H9 (cell line): ENCODE measurements at regions not wholly inside any gene's neighbourhood (a gene's known extent, or its start where the extent isn't known, plus 50 kb on each side); places are given as distances from the start of the nearest gene placed in this dataset.

ENCODE experiments used
- DNase-seq: peaks from one replicate; pipeline ENCODE4 v3.0.0-alpha.2; 2017
- H2AFZ ChIP-seq: one replicate; pipeline ENCODE4 v1.6.1; 2013; ENCODE audit warnings: mild to moderate bottlenecking, low read length, control low read depth, moderate library complexity
- H2AK5ac ChIP-seq: 2 replicates; pipeline ENCODE4 v1.6.1; 2013; ENCODE audit warnings: low read length, control low read depth, mixed read lengths; ENCODE audit not compliant: insufficient read length
- H2BK120ac ChIP-seq: one replicate; pipeline ENCODE4 v1.6.1; 2013; ENCODE audit warnings: low read depth, mild to moderate bottlenecking, low read length, control low read depth, inconsistent platforms; ENCODE audit not compliant: poor library complexity, severe bottlenecking
- H2BK12ac ChIP-seq: 2 replicates; pipeline ENCODE4 v1.6.1; 2013; ENCODE audit warnings: low read length, control low read depth, mixed read lengths, low read depth; ENCODE audit not compliant: insufficient read length
- H2BK15ac ChIP-seq: 2 replicates; pipeline ENCODE4 v1.6.1; 2013; ENCODE audit warnings: low read depth, low read length, control low read depth
- H2BK20ac ChIP-seq: one replicate; pipeline ENCODE4 v1.6.1; 2013; ENCODE audit warnings: low read depth, mild to moderate bottlenecking, low read length, control low read depth, inconsistent platforms; ENCODE audit not compliant: poor library complexity, severe bottlenecking
- H2BK5ac ChIP-seq: 2 replicates; pipeline ENCODE4 v1.6.1; 2013; ENCODE audit warnings: low read length, control low read depth, mixed read lengths; ENCODE audit not compliant: insufficient read length
- H3K14ac ChIP-seq: 2 replicates; pipeline ENCODE4 v1.6.1; 2013; ENCODE audit warnings: low read length, control low read depth; ENCODE audit not compliant: insufficient read depth
- H3K18ac ChIP-seq: 2 replicates; pipeline ENCODE4 v1.6.1; 2013; ENCODE audit warnings: low read depth, mild to moderate bottlenecking, mixed read lengths, low read length, control low read depth; ENCODE audit not compliant: insufficient read length
- H3K23ac ChIP-seq: 2 replicates; pipeline ENCODE4 v1.6.1; 2013; ENCODE audit warnings: low read length, control low read depth, mixed read lengths, low read depth; ENCODE audit not compliant: insufficient read length
- H3K23me2 ChIP-seq: 2 replicates; pipeline ENCODE4 v1.6.1; 2013; ENCODE audit warnings: low read depth, mild to moderate bottlenecking, mixed read lengths, low read length, control low read depth; ENCODE audit not compliant: insufficient read length, poor library complexity, severe bottlenecking
- H3K27ac ChIP-seq: 2 replicates; pipeline ENCODE4 v1.5.1; 2013; ENCODE audit warnings: low read length, control low read depth, mixed read lengths, low read depth; ENCODE audit not compliant: insufficient read length
- H3K27me3 ChIP-seq: 2 replicates; pipeline ENCODE4 v1.6.1; 2013; ENCODE audit warnings: low read length, control low read depth, inconsistent platforms; ENCODE audit not compliant: insufficient read depth
- H3K4ac ChIP-seq: 2 replicates; pipeline ENCODE4 v1.6.1; 2013; ENCODE audit warnings: low read depth, mild to moderate bottlenecking, control low read depth, inconsistent platforms, low read length, moderate library complexity
- H3K4me1 ChIP-seq: 2 replicates; pipeline ENCODE4 v1.6.1; 2013; ENCODE audit warnings: low read length, control low read depth, inconsistent platforms; ENCODE audit not compliant: insufficient read depth
- H3K4me2 ChIP-seq: 2 replicates; pipeline ENCODE4 v1.6.1; 2013; ENCODE audit warnings: low read length, control low read depth, mixed read lengths; ENCODE audit not compliant: insufficient read length, insufficient read depth
- H3K56ac ChIP-seq: 2 replicates; pipeline ENCODE4 v1.6.1; 2013; ENCODE audit warnings: low read depth, mild to moderate bottlenecking, mixed read lengths, low read length, control low read depth; ENCODE audit not compliant: insufficient read length
- H3K79me1 ChIP-seq: 2 replicates; pipeline ENCODE4 v1.6.1; 2013; ENCODE audit warnings: low read depth, mild to moderate bottlenecking, moderate library complexity, low read length, control low read depth, inconsistent platforms; ENCODE audit not compliant: insufficient read depth, poor library complexity, severe bottlenecking
- H3K79me2 ChIP-seq: 2 replicates; pipeline ENCODE4 v1.6.1; 2013; ENCODE audit warnings: low read length, control low read depth, inconsistent platforms; ENCODE audit not compliant: insufficient read depth
- H3K9ac ChIP-seq: 2 replicates; pipeline ENCODE4 v1.6.1; 2013; ENCODE audit warnings: low read length, control low read depth, mixed read lengths; ENCODE audit not compliant: insufficient read length; ENCODE audit errors: extremely low read depth
- H3K9me3 ChIP-seq: one replicate; pipeline ENCODE4 v1.6.1; 2013; ENCODE audit warnings: low read depth, low read length, inconsistent platforms; ENCODE audit not compliant: control insufficient read depth
- H3T11ph ChIP-seq: one replicate; pipeline ENCODE4 v1.6.1; 2013; ENCODE audit warnings: mild to moderate bottlenecking, low read length, control low read depth, inconsistent platforms
- H4K20me1 ChIP-seq: one replicate; pipeline ENCODE4 v1.6.1; 2013; ENCODE audit not compliant: control insufficient read depth, insufficient read length, insufficient read depth
- H4K5ac ChIP-seq: 2 replicates; pipeline ENCODE4 v1.6.1; 2013; ENCODE audit warnings: low read depth, mild to moderate bottlenecking, mixed read lengths, low read length, control low read depth; ENCODE audit not compliant: insufficient read length
- H4K8ac ChIP-seq: replicated peaks from 2 replicates; pipeline ENCODE4 v1.6.1; 2013; ENCODE audit warnings: low read length, control low read depth, mixed read lengths, low read depth; ENCODE audit not compliant: insufficient read length
- H4K91ac ChIP-seq: 2 replicates; pipeline ENCODE4 v1.6.1; 2013; ENCODE audit warnings: low read depth, mild to moderate bottlenecking, moderate library complexity, mixed read lengths, low read length, control low read depth; ENCODE audit not compliant: insufficient read length
- H3K27ac Mint-ChIP-seq, 3 experiments: 2 replicates in 2 of 3; 3 replicates in 1 of 3; pipeline ENCODE4 v1.8.0; 2020 to 2021; ENCODE audit warnings: mixed read lengths in 3 of 3, mild to moderate bottlenecking in 1 of 3, moderate library complexity in 1 of 3
- H3K27me3 Mint-ChIP-seq: 2 replicates; pipeline ENCODE4 v1.8.0; 2021; ENCODE audit warnings: low read depth, mild to moderate bottlenecking, moderate library complexity, mixed read lengths
- H3K36me3 Mint-ChIP-seq, 3 experiments: 2 replicates in 2 of 3; 3 replicates in 1 of 3; pipeline ENCODE4 v1.8.0; 2020 to 2021; ENCODE audit warnings: low read depth in 3 of 3, mixed read lengths in 3 of 3; ENCODE audit not compliant: insufficient read depth in 1 of 3
- H3K4me1 Mint-ChIP-seq, 2 experiments: 2 replicates each; pipeline ENCODE4 v1.8.0; 2020; ENCODE audit warnings: mixed read lengths in 2 of 2
- H3K4me3 Mint-ChIP-seq, 2 experiments: 2 replicates in 1 of 2; 3 replicates in 1 of 2; pipeline ENCODE4 v1.8.0; 2020 to 2021; ENCODE audit warnings: mild to moderate bottlenecking in 2 of 2, mixed read lengths in 2 of 2, moderate library complexity in 1 of 2
- H3K9me3 Mint-ChIP-seq, 2 experiments: 2 replicates in 1 of 2; 3 replicates in 1 of 2; pipeline ENCODE4 v1.8.0; 2020; ENCODE audit warnings: mild to moderate bottlenecking in 2 of 2, mixed read lengths in 2 of 2, moderate library complexity in 1 of 2
- WGBS: extraction: QIAGEN DNeasy Blood & Tissue Kit; methylation state at CpG from one replicate; pipeline ENCODE4 v1.1.7; 2013; ENCODE audit warnings: missing lambda C conversion rate, low lambda C conversion rate, mixed read lengths; ENCODE audit not compliant: insufficient read length; ENCODE audit errors: extremely low coverage; 5-methylcytosine and 5-hydroxymethylcytosine counted together
- TF ChIP-seq, protein P1 (sequence below): fragments of 200-600 bp; sonication (generic); conservative IDR thresholded peaks from 3 replicates; pipeline ENCODE4 v1.8.0; 2021; ENCODE audit warnings: antibody characterized with exemption, mild to moderate bottlenecking

DNA sequence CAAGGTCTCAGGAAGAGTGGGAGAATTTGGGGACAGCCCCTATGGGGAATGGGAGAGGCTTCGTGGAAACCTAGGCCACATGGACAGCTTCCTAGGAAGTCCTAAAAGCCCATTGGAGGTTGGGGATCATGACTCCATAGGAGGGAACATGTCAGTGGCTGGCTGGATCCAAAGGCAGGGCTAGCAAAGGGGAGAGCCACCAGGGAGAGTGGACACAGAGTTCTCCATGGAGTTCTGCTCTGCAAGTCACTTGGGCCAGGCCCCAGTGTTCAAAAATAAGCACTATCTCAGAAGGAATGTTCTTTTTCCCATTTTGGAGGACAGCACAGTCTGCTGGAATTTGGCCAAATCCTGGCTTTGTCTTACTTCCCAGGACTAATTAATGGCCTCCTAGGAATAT, 140.6 kb upstream of the RAD23B start:
- H3K23ac ChIP-seq = no peak overlapping the region
- Mint-ChIP-seq H3K27me3 (no peaks in the 10 kb centered on the region), H3K9me3 (no peaks in the 10 kb centered on the region; a peak in 1 of 5 replicates), H3K27ac (no peak overlapping the region), H3K4me1 (no peaks in the 10 kb centered on the region; a peak in 1 of 4 replicates), H3K36me3 (no peaks in the 10 kb centered on the region), H3K4me3 (no peak overlapping the region)
- no peak overlapping the region for H2BK12ac ChIP-seq
- no peaks in the 10 kb centered on the region for H3K4me1 ChIP-seq
- H2BK120ac ChIP-seq = no peak overlapping the region
- no peak overlapping the region for H3K9ac ChIP-seq
- no peak overlapping the region for H3K27ac ChIP-seq
- H2AFZ ChIP-seq = no peak overlapping the region
- no peak overlapping the region for H4K8ac ChIP-seq
- H2AK5ac ChIP-seq = no peak overlapping the region
- no peak overlapping the region for H3K4ac ChIP-seq
- H3K18ac ChIP-seq = no peak overlapping the region
- H2BK20ac ChIP-seq = no peak overlapping the region
- H3K23me2 ChIP-seq = no peaks in the 10 kb centered on the region
- H4K20me1 ChIP-seq = no peaks in the 10 kb centered on the region
- no peak overlapping the region for H4K5ac ChIP-seq
- no peaks in the 10 kb centered on the region for H3K9me3 ChIP-seq
- no peak overlapping the region for H3K14ac ChIP-seq
- no peak overlapping the region for H4K91ac ChIP-seq
- H3K4me2 ChIP-seq = no peak overlapping the region
- H2BK15ac ChIP-seq = no peak overlapping the region
- no peaks in the 10 kb centered on the region for H3K27me3 ChIP-seq
- no CpG with 5 or more reads among the region's 1 CpG for WGBS
- TF ChIP-seq, protein P1, sequence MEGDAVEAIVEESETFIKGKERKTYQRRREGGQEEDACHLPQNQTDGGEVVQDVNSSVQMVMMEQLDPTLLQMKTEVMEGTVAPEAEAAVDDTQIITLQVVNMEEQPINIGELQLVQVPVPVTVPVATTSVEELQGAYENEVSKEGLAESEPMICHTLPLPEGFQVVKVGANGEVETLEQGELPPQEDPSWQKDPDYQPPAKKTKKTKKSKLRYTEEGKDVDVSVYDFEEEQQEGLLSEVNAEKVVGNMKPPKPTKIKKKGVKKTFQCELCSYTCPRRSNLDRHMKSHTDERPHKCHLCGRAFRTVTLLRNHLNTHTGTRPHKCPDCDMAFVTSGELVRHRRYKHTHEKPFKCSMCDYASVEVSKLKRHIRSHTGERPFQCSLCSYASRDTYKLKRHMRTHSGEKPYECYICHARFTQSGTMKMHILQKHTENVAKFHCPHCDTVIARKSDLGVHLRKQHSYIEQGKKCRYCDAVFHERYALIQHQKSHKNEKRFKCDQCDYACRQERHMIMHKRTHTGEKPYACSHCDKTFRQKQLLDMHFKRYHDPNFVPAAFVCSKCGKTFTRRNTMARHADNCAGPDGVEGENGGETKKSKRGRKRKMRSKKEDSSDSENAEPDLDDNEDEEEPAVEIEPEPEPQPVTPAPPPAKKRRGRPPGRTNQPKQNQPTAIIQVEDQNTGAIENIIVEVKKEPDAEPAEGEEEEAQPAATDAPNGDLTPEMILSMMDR = no peak
- DNase-seq = no peak
- H3T11ph ChIP-seq = no peak overlapping the region
- no peak overlapping the region for H2BK5ac ChIP-seq
- no peaks in the 10 kb centered on the region for H3K79me1 ChIP-seq
- H3K56ac ChIP-seq = no peak overlapping the region
- H3K79me2 ChIP-seq = no peaks in the 10 kb centered on the region
